ENCODE measurements at regions not wholly inside any gene's neighbourhood (a gene's known extent, or its start where the extent isn't known, plus 50 kb on each side); places are given as distances from the start of the nearest gene placed in this dataset.

- TF ChIP-seq, protein P1, sequence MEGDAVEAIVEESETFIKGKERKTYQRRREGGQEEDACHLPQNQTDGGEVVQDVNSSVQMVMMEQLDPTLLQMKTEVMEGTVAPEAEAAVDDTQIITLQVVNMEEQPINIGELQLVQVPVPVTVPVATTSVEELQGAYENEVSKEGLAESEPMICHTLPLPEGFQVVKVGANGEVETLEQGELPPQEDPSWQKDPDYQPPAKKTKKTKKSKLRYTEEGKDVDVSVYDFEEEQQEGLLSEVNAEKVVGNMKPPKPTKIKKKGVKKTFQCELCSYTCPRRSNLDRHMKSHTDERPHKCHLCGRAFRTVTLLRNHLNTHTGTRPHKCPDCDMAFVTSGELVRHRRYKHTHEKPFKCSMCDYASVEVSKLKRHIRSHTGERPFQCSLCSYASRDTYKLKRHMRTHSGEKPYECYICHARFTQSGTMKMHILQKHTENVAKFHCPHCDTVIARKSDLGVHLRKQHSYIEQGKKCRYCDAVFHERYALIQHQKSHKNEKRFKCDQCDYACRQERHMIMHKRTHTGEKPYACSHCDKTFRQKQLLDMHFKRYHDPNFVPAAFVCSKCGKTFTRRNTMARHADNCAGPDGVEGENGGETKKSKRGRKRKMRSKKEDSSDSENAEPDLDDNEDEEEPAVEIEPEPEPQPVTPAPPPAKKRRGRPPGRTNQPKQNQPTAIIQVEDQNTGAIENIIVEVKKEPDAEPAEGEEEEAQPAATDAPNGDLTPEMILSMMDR (IDR thresholded peaks at IDR 0.05; ENCODE audit: extremely low read depth in 1 of 2, insufficient read depth in 1 of 2, low read depth in 1 of 2, low read length in 2 of 2) = no peak
- TF ChIP-seq POLR2AphosphoS5 (IDR thresholded peaks at IDR 0.05; ENCODE audit: insufficient read depth, low read depth, low read length) (no peak), POLR2A (IDR thresholded peaks at IDR 0.05; ENCODE audit: low read depth, low read length) (no peak), EZH2 (IDR thresholded peaks at IDR 0.05; ENCODE audit: borderline replicate concordance, low read depth, low read length, severe bottlenecking) (no peak), MAX (IDR thresholded peaks at IDR 0.05; ENCODE audit: insufficient read depth, insufficient read length) (no peak)
Observed at GRCh38 chr5:92544036-92544435, 1037.0 kb downstream of the NR2F1-AS1 start.

All from endothelial cell of umbilical vein (primary cell).